CD8-positive, alpha-beta memory T cell (primary cell): ENCODE measurements at regions not wholly inside any gene's neighbourhood (a gene's known extent, or its start where the extent isn't known, plus 50 kb on each side); places are given as distances from the start of the nearest gene placed in this dataset.

Experiments
- CTCF ChIA-PET: fragments of 350-600 bp; sonication (Branson Sonifier 250); formaldehyde crosslinking; loops from one replicate; lab custom pipeline; 2021; ENCODE audit warnings: antibody characterized with exemption; lab: Charles Lee
- POLR2A ChIA-PET: fragments of 350-600 bp; sonication (Branson Sonifier 250); formaldehyde crosslinking; loops from one replicate; lab custom pipeline; 2021; ENCODE audit warnings: antibody characterized with exemption; lab: Charles Lee
- DNase-seq, 5 donors: peaks; one replicate each; pipeline versions ENCODE4 v3.0.0 to v3.0.0-alpha.2; 2020 to 2022; ENCODE audit warnings: mixed read lengths in 1 of 5
- H3K27ac ChIP-seq: one replicate; pipeline ENCODE4 v1.7.0; 2013; ENCODE audit warnings: low read depth, mild to moderate bottlenecking, low read length, moderate library complexity
- H3K27me3 ChIP-seq: 2 replicates; pipeline ENCODE4 v1.7.0; 2013; ENCODE audit warnings: low read length, mild to moderate bottlenecking; ENCODE audit not compliant: insufficient read depth, poor library complexity, severe bottlenecking
- H3K36me3 ChIP-seq: 2 replicates; pipeline ENCODE4 v1.7.0; 2013; ENCODE audit warnings: mild to moderate bottlenecking, low read length, moderate library complexity; ENCODE audit not compliant: insufficient read depth
- H3K4me1 ChIP-seq: 2 replicates; pipeline ENCODE4 v1.7.0; 2013; ENCODE audit warnings: mild to moderate bottlenecking, low read length, moderate library complexity; ENCODE audit not compliant: insufficient read depth
- H3K4me3 ChIP-seq: 2 replicates; pipeline ENCODE4 v1.7.0; 2013; ENCODE audit warnings: mild to moderate bottlenecking, low read length
- H3K9me3 ChIP-seq: 2 replicates; pipeline ENCODE4 v1.7.0; 2013; ENCODE audit warnings: mild to moderate bottlenecking, low read length
- H3K27ac Mint-ChIP-seq, 8 donors: one replicate each; pipeline ENCODE4 v1.8.0; 2020 to 2021; ENCODE audit warnings: mixed read lengths in 8 of 8, mild to moderate bottlenecking in 6 of 8, inconsistent platforms in 3 of 8, moderate library complexity in 3 of 8
- H3K27me3 Mint-ChIP-seq, 2 donors: one replicate each; pipeline ENCODE4 v1.8.0; 2020 to 2021; ENCODE audit warnings: mixed read lengths in 2 of 2, mild to moderate bottlenecking in 1 of 2, moderate library complexity in 1 of 2
- H3K36me3 Mint-ChIP-seq, 3 donors: one replicate each; pipeline ENCODE4 v1.8.0; 2020 to 2021; ENCODE audit warnings: mixed read lengths in 3 of 3, inconsistent platforms in 1 of 3, mild to moderate bottlenecking in 1 of 3
- H3K4me1 Mint-ChIP-seq, 3 donors: one replicate each; pipeline ENCODE4 v1.8.0; 2020 to 2021; ENCODE audit warnings: mixed read lengths in 3 of 3, inconsistent platforms in 1 of 3, mild to moderate bottlenecking in 1 of 3
- H3K4me3 Mint-ChIP-seq, 7 donors: one replicate each; pipeline ENCODE4 v1.8.0; 2020 to 2021; ENCODE audit warnings: mixed read lengths in 7 of 7, mild to moderate bottlenecking in 6 of 7, moderate library complexity in 4 of 7, inconsistent platforms in 2 of 7
- H3K9me3 Mint-ChIP-seq, 5 donors: one replicate each; pipeline ENCODE4 v1.8.0; 2020 to 2022; ENCODE audit warnings: mixed read lengths in 5 of 5, mild to moderate bottlenecking in 3 of 5, moderate library complexity in 2 of 5, inconsistent platforms in 1 of 5

- Histone ChIP-seq H3K27ac (no peak overlapping the region), H3K4me1 (no peaks in the 10 kb centered on the region), H3K36me3 (no peaks in the 10 kb centered on the region), H3K4me3 (no peak overlapping the region), H3K9me3 (no peaks in the 10 kb centered on the region), H3K27me3 (no peaks in the 10 kb centered on the region)
- no peak overlapping the region for H3K27ac Mint-ChIP-seq
- DNase-seq = no peak
- H3K4me3 Mint-ChIP-seq = no peak overlapping the region
- H3K36me3 Mint-ChIP-seq = no peaks in the 10 kb centered on the region
- CTCF ChIA-PET = no interaction called here
- peaks cover 8 to 35% of the 10 kb centered on the region in 2 donors for H3K27me3 Mint-ChIP-seq
- H3K9me3 Mint-ChIP-seq = no peaks in the 10 kb centered on the region
- no peaks in the 10 kb centered on the region for H3K4me1 Mint-ChIP-seq
- POLR2A ChIA-PET = no interaction called here
These were observed 63.2 kb upstream of the CCDC190 start for GRCh38 chr1:162924179-162924578.

GRCh38 chr1:162922201-162922600 lies 61.2 kb upstream of the CCDC190 start:
- Histone ChIP-seq H3K27ac (no peak overlapping the region), H3K36me3 (no peaks in the 10 kb centered on the region), H3K9me3 (no peaks in the 10 kb centered on the region), H3K4me1 (no peaks in the 10 kb centered on the region), H3K27me3 (no peaks in the 10 kb centered on the region), H3K4me3 (no peak overlapping the region)
- Mint-ChIP-seq H3K27ac (no peak overlapping the region), H3K4me1 (no peaks in the 10 kb centered on the region), H3K27me3 (peaks cover 13 to 36% of the 10 kb centered on the region in 2 donors), H3K4me3 (no peak overlapping the region), H3K36me3 (no peaks in the 10 kb centered on the region), H3K9me3 (no peaks in the 10 kb centered on the region)
- DNase-seq = no peak
- ChIA-PET CTCF (no interaction called here), POLR2A (no interaction called here)

GRCh38 chr1:162921311-162921710 lies 60.3 kb upstream of the CCDC190 start:
- Mint-ChIP-seq H3K4me1 (no peaks in the 10 kb centered on the region), H3K27ac (no peak overlapping the region), H3K36me3 (no peaks in the 10 kb centered on the region), H3K4me3 (no peak overlapping the region), H3K27me3 (peaks cover 14 to 36% of the 10 kb centered on the region in 2 donors), H3K9me3 (no peaks in the 10 kb centered on the region)
- DNase-seq = no peak
- Histone ChIP-seq H3K9me3 (no peaks in the 10 kb centered on the region), H3K4me3 (no peak overlapping the region), H3K27ac (no peak overlapping the region), H3K27me3 (no peaks in the 10 kb centered on the region), H3K4me1 (no peaks in the 10 kb centered on the region), H3K36me3 (no peaks in the 10 kb centered on the region)
- ChIA-PET CTCF (no interaction called here), POLR2A (no interaction called here)

- H3K27me3 ChIP-seq = no peaks in the 10 kb centered on the region
- no peaks in the 10 kb centered on the region for H3K36me3 ChIP-seq
- H3K9me3 ChIP-seq = no peaks in the 10 kb centered on the region
- H3K27ac ChIP-seq = no peak overlapping the region
- no peak overlapping the region for H3K4me3 ChIP-seq
- Mint-ChIP-seq H3K36me3 (peaks cover 0 to 2% (median 0%) of the 10 kb centered on the region in 3 donors), H3K9me3 (peaks cover 0 to 3% (median 1%) of the 10 kb centered on the region in 5 donors), H3K4me1 (no peaks in the 10 kb centered on the region), H3K27me3 (peaks cover 19 to 36% of the 10 kb centered on the region in 2 donors), H3K27ac (no peak overlapping the region), H3K4me3 (no peak overlapping the region)
- POLR2A ChIA-PET = no interaction called here
- no peaks in the 10 kb centered on the region for H3K4me1 ChIP-seq
- CTCF ChIA-PET = no interaction called here
- no peak for DNase-seq
These were observed 58.1 kb upstream of the CCDC190 start for GRCh38 chr1:162919034-162919433.

- Mint-ChIP-seq H3K27me3 (peaks cover 19 to 36% of the 10 kb centered on the region in 2 donors), H3K4me1 (no peaks in the 10 kb centered on the region), H3K4me3 (no peak overlapping the region), H3K27ac (no peak overlapping the region), H3K9me3 (peaks cover 0 to 3% (median 1%) of the 10 kb centered on the region in 5 donors), H3K36me3 (peaks cover 0 to 2% (median 0%) of the 10 kb centered on the region in 3 donors)
- H3K9me3 ChIP-seq = no peaks in the 10 kb centered on the region
- H3K4me3 ChIP-seq = no peak overlapping the region
- CTCF ChIA-PET = no interaction called here
- no peaks in the 10 kb centered on the region for H3K36me3 ChIP-seq
- H3K4me1 ChIP-seq = no peaks in the 10 kb centered on the region
- POLR2A ChIA-PET = no interaction called here
- DNase-seq = no peak
- no peaks in the 10 kb centered on the region for H3K27me3 ChIP-seq
- no peak overlapping the region for H3K27ac ChIP-seq
These were observed 57.3 kb upstream of the CCDC190 start for GRCh38 chr1:162918151-162918754.

- H3K27me3 ChIP-seq = no peaks in the 10 kb centered on the region
- no peaks in the 10 kb centered on the region for H3K4me1 Mint-ChIP-seq
- ChIA-PET POLR2A (no interaction called here), CTCF (no interaction called here)
- peaks cover 0 to 6% (median 0%) of the 10 kb centered on the region in 3 donors for H3K36me3 Mint-ChIP-seq
- H3K4me3 Mint-ChIP-seq = no peak overlapping the region
- no peaks in the 10 kb centered on the region for H3K9me3 ChIP-seq
- peaks cover 5 to 11% (median 8%) of the 10 kb centered on the region in 5 donors for H3K9me3 Mint-ChIP-seq
- no peaks in the 10 kb centered on the region for H3K36me3 ChIP-seq
- no peak overlapping the region for H3K27ac ChIP-seq
- DNase-seq = no peak
- H3K27ac Mint-ChIP-seq = no peak overlapping the region
- H3K4me1 ChIP-seq = no peaks in the 10 kb centered on the region
- H3K27me3 Mint-ChIP-seq = peaks cover 24 to 27% of the 10 kb centered on the region in 2 donors
- no peak overlapping the region for H3K4me3 ChIP-seq
These were observed 56.0 kb upstream of the CCDC190 start for GRCh38 chr1:162916821-162917613.

GRCh38 chr1:162916407-162916806 lies 55.4 kb upstream of the CCDC190 start:
- Histone ChIP-seq H3K27me3 (no peaks in the 10 kb centered on the region), H3K27ac (no peak overlapping the region), H3K4me3 (no peak overlapping the region), H3K36me3 (no peaks in the 10 kb centered on the region), H3K4me1 (no peaks in the 10 kb centered on the region), H3K9me3 (no peaks in the 10 kb centered on the region)
- Mint-ChIP-seq H3K36me3 (peaks cover 0 to 7% (median 0%) of the 10 kb centered on the region in 3 donors), H3K4me1 (no peaks in the 10 kb centered on the region), H3K27me3 (peaks cover 24 to 26% of the 10 kb centered on the region in 2 donors), H3K4me3 (no peak overlapping the region), H3K9me3 (peaks cover 7 to 13% (median 8%) of the 10 kb centered on the region in 5 donors), H3K27ac (no peak overlapping the region)
- CTCF ChIA-PET = no interaction called here
- POLR2A ChIA-PET = no interaction called here
- no peak for DNase-seq

- Mint-ChIP-seq H3K27me3 (peaks cover 19 to 25% of the 10 kb centered on the region in 2 donors), H3K4me3 (no peak overlapping the region), H3K4me1 (no peaks in the 10 kb centered on the region), H3K36me3 (peaks cover 0 to 7% (median 0%) of the 10 kb centered on the region in 3 donors), H3K27ac (no peak overlapping the region), H3K9me3 (peaks cover 8 to 14% (median 9%) of the 10 kb centered on the region in 5 donors)
- Histone ChIP-seq H3K27ac (no peak overlapping the region), H3K9me3 (no peaks in the 10 kb centered on the region), H3K4me1 (no peaks in the 10 kb centered on the region), H3K36me3 (no peaks in the 10 kb centered on the region), H3K4me3 (no peak overlapping the region), H3K27me3 (no peaks in the 10 kb centered on the region)
- ChIA-PET CTCF (no interaction called here), POLR2A (no interaction called here)
- no peak for DNase-seq
These were observed 53.6 kb upstream of the CCDC190 start for GRCh38 chr1:162914601-162915000.
